ENCODE measurements at regions not wholly inside any gene's neighbourhood (a gene's known extent, or its start where the extent isn't known, plus 50 kb on each side); places are given as distances from the start of the nearest gene placed in this dataset.
"Not testable (repeated sequence)": the region's sequence is repeated elsewhere in the genome, so short reads cannot be mapped to it uniquely, and the experiment has no call there.

DNA sequence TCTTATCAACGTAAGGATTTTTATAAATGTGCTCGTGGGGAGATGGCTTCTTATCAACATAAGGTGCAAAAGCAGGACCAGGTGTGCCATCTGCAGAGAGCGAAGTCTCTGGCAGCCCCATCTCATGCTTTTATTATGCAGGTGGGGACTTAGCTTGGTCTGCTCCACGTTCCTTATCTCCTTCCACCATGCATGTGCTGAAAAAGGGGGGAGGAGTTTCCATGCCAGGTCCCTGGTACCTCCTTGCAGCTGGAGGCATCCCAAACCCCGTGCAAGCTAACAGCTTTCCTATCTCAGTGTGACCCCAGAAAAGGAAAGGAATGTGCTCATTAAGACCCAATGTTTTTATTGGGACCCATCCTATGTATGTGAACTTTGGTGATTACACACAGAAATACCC is 608.5 kb downstream of the TMEM121 start:
- TF ChIP-seq, protein P1, sequence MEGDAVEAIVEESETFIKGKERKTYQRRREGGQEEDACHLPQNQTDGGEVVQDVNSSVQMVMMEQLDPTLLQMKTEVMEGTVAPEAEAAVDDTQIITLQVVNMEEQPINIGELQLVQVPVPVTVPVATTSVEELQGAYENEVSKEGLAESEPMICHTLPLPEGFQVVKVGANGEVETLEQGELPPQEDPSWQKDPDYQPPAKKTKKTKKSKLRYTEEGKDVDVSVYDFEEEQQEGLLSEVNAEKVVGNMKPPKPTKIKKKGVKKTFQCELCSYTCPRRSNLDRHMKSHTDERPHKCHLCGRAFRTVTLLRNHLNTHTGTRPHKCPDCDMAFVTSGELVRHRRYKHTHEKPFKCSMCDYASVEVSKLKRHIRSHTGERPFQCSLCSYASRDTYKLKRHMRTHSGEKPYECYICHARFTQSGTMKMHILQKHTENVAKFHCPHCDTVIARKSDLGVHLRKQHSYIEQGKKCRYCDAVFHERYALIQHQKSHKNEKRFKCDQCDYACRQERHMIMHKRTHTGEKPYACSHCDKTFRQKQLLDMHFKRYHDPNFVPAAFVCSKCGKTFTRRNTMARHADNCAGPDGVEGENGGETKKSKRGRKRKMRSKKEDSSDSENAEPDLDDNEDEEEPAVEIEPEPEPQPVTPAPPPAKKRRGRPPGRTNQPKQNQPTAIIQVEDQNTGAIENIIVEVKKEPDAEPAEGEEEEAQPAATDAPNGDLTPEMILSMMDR (IDR thresholded peaks at IDR 0.05; ENCODE audit: extremely low read depth, insufficient read depth, missing control alignments): no peak
- in situ Hi-C loops (cut with MboI; ENCODE audit: low pct_unique_long_range_greater_than_20kb, low sequenced_read_pairs, unreplicated experiment): no loop called here
- DNase-seq (ENCODE audit: low spot score): no peak

DNA sequence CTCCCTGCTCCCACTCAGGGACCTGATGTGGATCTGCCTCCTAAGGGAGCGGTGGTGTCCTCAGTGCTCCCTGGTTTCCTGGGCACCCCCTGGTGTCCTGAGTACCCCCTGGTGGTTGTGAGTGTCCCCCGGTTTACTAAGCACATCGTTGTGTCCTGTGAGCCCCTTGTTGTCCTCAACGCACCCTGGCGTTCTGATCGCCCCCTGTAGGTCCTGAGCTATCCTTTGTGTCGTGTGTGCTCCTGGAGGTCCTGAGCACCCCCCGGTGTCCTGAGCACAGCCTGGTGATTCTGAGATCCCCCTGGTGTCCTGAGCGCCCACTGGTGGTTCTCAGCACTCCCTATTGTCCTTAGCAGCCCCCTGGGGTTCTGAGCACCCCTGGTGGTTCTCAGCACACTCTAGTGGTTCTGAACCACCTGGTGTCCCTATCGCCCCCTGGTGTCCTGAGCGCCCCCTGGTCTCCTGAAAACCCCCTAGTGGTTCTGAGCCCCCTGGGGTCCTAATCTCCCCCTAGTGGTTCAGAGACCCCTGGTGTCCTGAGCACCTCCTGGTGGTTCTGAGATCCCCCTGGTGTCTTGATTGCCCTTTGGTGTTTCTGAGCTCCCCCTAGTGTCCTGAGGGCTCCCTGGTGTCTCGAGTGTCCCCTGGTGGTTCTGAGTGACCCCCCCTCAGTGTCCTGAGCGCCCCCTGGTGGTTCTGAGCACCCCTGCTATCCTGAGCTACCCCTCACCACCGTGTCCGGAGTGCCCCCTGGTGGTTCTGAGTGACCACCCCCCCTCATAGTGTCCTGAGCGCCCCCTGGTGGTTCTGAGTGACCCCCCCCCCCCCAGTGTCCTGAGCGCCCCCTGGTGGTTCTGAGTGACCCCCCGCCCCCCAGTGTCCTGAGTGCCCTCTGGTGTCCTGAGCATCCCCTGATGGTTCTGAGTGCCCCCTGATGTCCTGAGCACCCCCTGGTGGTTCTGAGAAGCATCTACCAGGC is 615.1 kb downstream of the TMEM121 start:
- in situ Hi-C loops (cut with MboI; ENCODE audit: low pct_unique_long_range_greater_than_20kb, low sequenced_read_pairs, unreplicated experiment): no loop called here
- peak; percentile 3 for DNase-seq (ENCODE audit: low spot score)
- TF ChIP-seq, protein P1 (IDR thresholded peaks at IDR 0.05; ENCODE audit: extremely low read depth, insufficient read depth, missing control alignments): peak; percentile 26

DNA sequence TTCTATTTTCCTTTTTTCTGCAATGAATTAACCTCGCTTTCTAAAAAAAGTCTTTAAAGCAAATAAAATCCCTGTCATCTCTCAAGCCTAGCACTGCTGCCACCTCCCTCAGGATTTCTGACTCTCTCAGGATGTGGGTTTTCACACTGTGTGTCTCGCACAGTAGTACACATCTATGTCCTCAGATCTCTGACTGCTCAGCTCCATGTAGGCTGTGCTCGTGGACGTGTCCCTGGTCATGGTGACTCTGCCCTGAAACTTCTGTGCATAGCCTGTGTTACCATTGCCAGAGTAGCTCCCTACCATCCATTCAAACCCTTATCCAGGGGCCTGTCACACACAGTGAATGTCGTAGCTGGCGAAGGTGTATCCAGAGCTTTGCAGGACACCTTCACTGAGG is 619.3 kb downstream of the TMEM121 start:
- in situ Hi-C loops (cut with MboI; ENCODE audit: low pct_unique_long_range_greater_than_20kb, low sequenced_read_pairs, unreplicated experiment): not testable (repeated sequence)

DNA sequence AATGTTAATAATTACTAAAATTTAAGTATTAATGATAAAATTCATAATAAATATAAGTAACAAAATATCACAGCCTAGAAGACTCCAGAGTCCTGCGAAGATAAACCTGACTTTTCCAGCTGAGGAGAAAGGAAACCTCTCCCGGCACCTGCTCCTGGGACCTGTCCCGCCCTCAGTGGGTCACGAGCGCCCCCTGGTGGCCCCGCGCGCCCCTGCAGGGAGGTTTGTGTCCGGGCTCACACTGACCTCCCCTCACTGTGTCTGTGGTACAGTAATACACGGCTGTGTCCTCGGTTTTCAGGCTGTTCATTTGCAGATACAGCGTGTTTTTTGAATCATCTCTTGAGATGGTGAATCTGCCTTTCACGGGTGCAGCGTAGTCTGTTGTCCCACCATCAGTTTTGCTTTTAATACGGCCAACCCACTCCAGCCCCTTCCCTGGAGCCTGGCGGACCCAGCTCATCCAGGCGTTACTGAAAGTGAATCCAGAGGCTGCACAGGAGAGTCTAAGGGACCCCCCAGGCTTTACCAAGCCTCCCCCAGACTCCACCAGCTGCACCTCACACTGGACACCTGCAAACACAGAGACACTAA is 627.1 kb downstream of the TMEM121 start:
- DNase-seq (ENCODE audit: low spot score); in situ Hi-C loops (cut with MboI; ENCODE audit: low pct_unique_long_range_greater_than_20kb, low sequenced_read_pairs, unreplicated experiment): not testable (repeated sequence)
- TF ChIP-seq, protein P1 (IDR thresholded peaks at IDR 0.05; ENCODE audit: extremely low read depth, insufficient read depth, missing control alignments): peak; percentile 91

More for the DNA sequence above, 619.3 kb downstream of the TMEM121 start:
- not testable (repeated sequence) for DNase-seq (ENCODE audit: low spot score)

DNA sequence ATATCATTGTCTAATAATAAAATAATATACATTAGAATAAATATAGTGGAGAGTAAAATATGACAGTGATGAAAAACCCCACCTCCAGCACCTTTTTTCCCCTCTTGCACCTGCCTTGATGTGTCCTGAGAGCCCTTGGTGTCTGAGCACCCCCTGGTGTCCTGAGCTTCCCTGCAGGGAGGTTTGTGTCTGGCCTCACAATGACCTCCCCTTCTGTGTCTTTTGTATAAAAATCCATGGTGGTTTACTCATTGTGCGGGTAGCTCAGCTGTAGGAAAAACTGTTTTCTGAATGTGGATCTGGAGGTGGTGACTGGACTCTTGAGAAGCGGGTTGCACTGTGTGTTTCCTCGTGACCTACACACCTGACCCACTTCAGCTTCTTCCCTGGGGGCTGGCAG is 636.9 kb downstream of the TMEM121 start:
- in situ Hi-C loops (cut with MboI; ENCODE audit: low pct_unique_long_range_greater_than_20kb, low sequenced_read_pairs, unreplicated experiment): no loop called here
- DNase-seq (ENCODE audit: low spot score): no peak
- TF ChIP-seq, protein P1 (IDR thresholded peaks at IDR 0.05; ENCODE audit: extremely low read depth, insufficient read depth, missing control alignments): no peak

DNA sequence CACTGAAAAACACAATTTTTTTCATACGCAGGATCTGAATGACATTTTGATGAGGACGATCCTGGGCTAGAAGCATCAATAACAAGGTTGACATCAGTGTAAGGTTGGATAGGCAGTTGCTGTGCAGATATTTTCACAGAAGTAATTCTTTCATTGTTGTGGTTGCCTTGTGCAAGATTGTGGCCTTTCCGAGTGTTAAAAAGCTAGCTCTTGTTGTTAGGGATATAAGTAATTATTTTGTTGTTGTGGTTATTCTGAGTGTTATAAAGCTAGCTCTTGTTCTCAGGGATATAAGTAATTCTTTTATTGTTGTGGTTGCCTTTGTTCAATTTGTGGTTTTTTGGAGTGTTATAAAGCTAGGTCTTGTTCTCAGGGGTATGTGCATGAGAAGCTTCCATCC is 637.4 kb downstream of the TMEM121 start:
- DNase-seq (ENCODE audit: low spot score); in situ Hi-C loops (cut with MboI; ENCODE audit: low pct_unique_long_range_greater_than_20kb, low sequenced_read_pairs, unreplicated experiment): not testable (repeated sequence)

DNA sequence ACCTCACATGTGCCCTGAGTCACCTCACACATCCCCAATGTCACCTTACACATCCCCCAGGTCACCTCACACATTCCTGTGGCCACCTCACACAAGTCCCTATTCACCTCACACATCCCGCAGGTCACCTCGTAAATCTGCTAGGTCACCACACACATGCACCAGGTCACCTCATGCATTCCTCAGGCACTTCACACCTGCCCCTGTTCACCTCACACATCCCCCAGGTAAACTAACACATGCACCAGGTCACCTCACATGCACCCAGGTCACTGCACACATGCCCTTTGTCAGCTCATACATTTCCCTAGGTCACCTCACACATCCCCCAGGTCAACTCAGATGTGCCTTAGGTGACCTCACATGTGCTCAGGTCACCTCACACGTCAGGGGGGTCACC is 639.8 kb downstream of the TMEM121 start:
- in situ Hi-C loops (cut with MboI; ENCODE audit: low pct_unique_long_range_greater_than_20kb, low sequenced_read_pairs, unreplicated experiment): no loop called here
- TF ChIP-seq, protein P1 (IDR thresholded peaks at IDR 0.05; ENCODE audit: extremely low read depth, insufficient read depth, missing control alignments): no peak
- DNase-seq (ENCODE audit: low spot score): no peak
